Upper lobe of left lung (tissue), 6 donors: ENCODE measurements at regions not wholly inside any gene's neighbourhood (a gene's known extent, or its start where the extent isn't known, plus 50 kb on each side); places are given as distances from the start of the nearest gene placed in this dataset.

ENCODE experiments used
- ATAC-seq, 2 donors: fragments of 200-7000 bp; cut with Tn5 transposase; one replicate each; pipeline ENCODE4 v1.9.1; 2022; ENCODE audit warnings: mild to moderate bottlenecking in 2 of 2, moderate library complexity in 2 of 2; ENCODE audit not compliant: low FRiP score in 2 of 2
- DNase-seq, 2 donors: peaks; one replicate each; pipeline ENCODE4 v3.0.0-alpha.2; 2019 to 2020
- H3K27ac ChIP-seq, 4 donors: fragments of 200-600 bp; sonication (generic); one replicate each; pipeline ENCODE4 v1.5.1; 2016 to 2019
- H3K27me3 ChIP-seq, 4 donors: fragments of 200-600 bp; sonication (generic); one replicate each; pipeline ENCODE4 v1.5.1; 2017 to 2019
- H3K36me3 ChIP-seq, 4 donors: fragments of 200-600 bp; sonication (generic); one replicate each; pipeline ENCODE4 v1.5.1; 2016 to 2019
- H3K4me1 ChIP-seq, 4 donors: fragments of 200-600 bp; sonication (generic); one replicate each; pipeline ENCODE4 v1.5.1; 2018 to 2019
- H3K4me3 ChIP-seq, 4 donors: fragments of 200-600 bp; sonication (generic); one replicate each; pipeline ENCODE4 v1.5.1; 2017 to 2019; ENCODE audit warnings: mild to moderate bottlenecking in 2 of 4, moderate library complexity in 1 of 4
- H3K9me3 ChIP-seq, 4 donors: fragments of 200-600 bp; sonication (generic); one replicate each; pipeline ENCODE4 v1.5.1; 2018 to 2019
- CTCF ChIP-seq, 6 experiments: fragments of 450-650 bp in 4 of 6; fragments of 200-600 bp in 2 of 6; sonication (generic) in 2 of 6; IDR thresholded peaks; one replicate each; pipeline ENCODE4 v1.5.1; 2016 to 2019; ENCODE audit warnings: antibody characterized with exemption in 6 of 6
- EP300 ChIP-seq, 4 donors: sonication (generic); formaldehyde crosslinking; IDR thresholded peaks; one replicate each; pipeline ENCODE4 v1.5.1; 2017; ENCODE audit warnings: antibody characterized with exemption in 4 of 4, control low read depth in 2 of 4
- POLR2A ChIP-seq, 4 donors: fragments of 450-650 bp; IDR thresholded peaks; one replicate each; pipeline ENCODE4 v1.5.1; 2016 to 2017; ENCODE audit warnings: antibody characterized with exemption in 4 of 4, mild to moderate bottlenecking in 2 of 4
- POLR2AphosphoS5 ChIP-seq, 2 donors: sonication (generic); formaldehyde crosslinking; IDR thresholded peaks; one replicate each; pipeline ENCODE4 v1.5.1; 2017; ENCODE audit warnings: antibody characterized with exemption in 2 of 2
- WGBS, 2 donors: methylation state at CpG; one replicate each; pipeline ENCODE4 v1.1.5; 2017 to 2018; 5-methylcytosine and 5-hydroxymethylcytosine counted together
- donor health status: DM: no; HTN: no; CAD: no; lungs with moderate emphysema.
- donor health status: DM: no; HTN: yes; CAD: no; lungs with severe emphysema.

- TF ChIP-seq EP300 (IDR thresholded peaks at IDR 0.05) (no peak), POLR2AphosphoS5 (IDR thresholded peaks at IDR 0.05) (no peak), POLR2A (IDR thresholded peaks at IDR 0.05) (no peak), CTCF (IDR thresholded peaks at IDR 0.05) (no peak)
- WGBS, 2 donors: 88 to 89% methylated on average over 11 of the region's 11 CpGs
Measured at GRCh38 chr6:110036408-110037302, 58.5 kb downstream of the GPR6 start.

GRCh38 chr6:110037726-110038295, 59.7 kb downstream of the GPR6 start:
- no peaks in the 10 kb centered on the region for H3K36me3 ChIP-seq
- H3K27ac ChIP-seq: no peak overlapping the region
- ATAC-seq (no peak), DNase-seq (no peak)
- no peaks in the 10 kb centered on the region for H3K9me3 ChIP-seq
- TF ChIP-seq CTCF (IDR thresholded peaks at IDR 0.05) (no peak), POLR2A (IDR thresholded peaks at IDR 0.05) (no peak), EP300 (IDR thresholded peaks at IDR 0.05) (no peak), POLR2AphosphoS5 (IDR thresholded peaks at IDR 0.05) (no peak)
- H3K27me3 ChIP-seq: no peaks in the 10 kb centered on the region
- 87 to 90% methylated on average over 9 of the region's 9 CpGs for WGBS, 2 donors
- no peak overlapping the region for H3K4me3 ChIP-seq
- H3K4me1 ChIP-seq: peaks cover 3 to 12% (median 8%) of the 10 kb centered on the region in 4 donors

More at GRCh38 chr6:110036408-110037302, 58.5 kb downstream of the GPR6 start:
- no peak overlapping the region for H3K27ac ChIP-seq
- no peaks in the 10 kb centered on the region for H3K27me3 ChIP-seq
- no peak overlapping the region for H3K4me3 ChIP-seq
- H3K4me1 ChIP-seq: peaks cover 3 to 12% (median 8%) of the 10 kb centered on the region in 4 donors
- ATAC-seq (no peak), DNase-seq (no peak)
- no peaks in the 10 kb centered on the region for H3K9me3 ChIP-seq
- H3K36me3 ChIP-seq: no peaks in the 10 kb centered on the region

- Histone ChIP-seq H3K4me3 (peak overlapping the region in 3 of 4 donors; percentile 25 to 38 (median 31)), H3K9me3 (no peaks in the 10 kb centered on the region), H3K4me1 (peaks cover 3 to 14% (median 10%) of the 10 kb centered on the region in 4 donors), H3K27ac (peak overlapping the region in 2 of 4 donors; percentile 6 to 68), H3K36me3 (no peaks in the 10 kb centered on the region), H3K27me3 (no peaks in the 10 kb centered on the region)
- DNase-seq (peak in 1 of 2 donors; percentile 91), ATAC-seq (peak; percentile 90 to 94)
- WGBS, 2 donors: 14 to 16% methylated on average over 7 of the region's 7 CpGs
- TF ChIP-seq CTCF (IDR thresholded peaks at IDR 0.05) (peak; percentile 67 to 92 (median 84)), EP300 (IDR thresholded peaks at IDR 0.05) (no peak)
Measured at GRCh38 chr6:110039364-110039980, 61.4 kb downstream of the GPR6 start.

- peak; percentile 60 to 64 for ATAC-seq
- H3K4me3 ChIP-seq: peak overlapping the region in 3 of 4 donors; percentile 25 to 38 (median 31)
- WGBS, 2 donors: 34 to 36% methylated on average over 15 of the region's 15 CpGs
- H3K27ac ChIP-seq: peak overlapping the region in 2 of 4 donors; percentile 6 to 68
- peaks cover 3 to 14% (median 10%) of the 10 kb centered on the region in 4 donors for H3K4me1 ChIP-seq
- no peaks in the 10 kb centered on the region for H3K36me3 ChIP-seq
- TF ChIP-seq CTCF (IDR thresholded peaks at IDR 0.05) (peak in 2 of 6 experiments; percentile 4 to 9), EP300 (IDR thresholded peaks at IDR 0.05) (no peak)
- H3K9me3 ChIP-seq: no peaks in the 10 kb centered on the region
- no peaks in the 10 kb centered on the region for H3K27me3 ChIP-seq
- peak; percentile 40 to 81 for DNase-seq
Measured at GRCh38 chr6:110039981-110040383, 61.9 kb downstream of the GPR6 start.
